Body of pancreas (tissue), 4 donors: ENCODE measurements at regions not wholly inside any gene's neighbourhood (a gene's known extent, or its start where the extent isn't known, plus 50 kb on each side); places are given as distances from the start of the nearest gene placed in this dataset.

Experiments
- POLR2A ChIP-seq, 3 donors: fragments of 450-650 bp; IDR thresholded peaks; one replicate each; pipeline ENCODE4 v1.6.1; 2016; ENCODE audit warnings: antibody characterized with exemption in 3 of 3, mild to moderate bottlenecking in 2 of 3
- TF ChIP-seq, protein P1 (sequence below), 7 experiments: fragments of 450-650 bp in 4 of 7; fragments of 200-600 bp in 3 of 7; sonication (generic) in 3 of 7; IDR thresholded peaks; one replicate each; pipeline ENCODE4 v1.5.1; 2016 to 2019; ENCODE audit warnings: antibody characterized with exemption in 7 of 7

GRCh38 chr5:116771466-116772151 is 197.0 kb upstream of the SEMA6A start:
- TF ChIP-seq, protein P1, sequence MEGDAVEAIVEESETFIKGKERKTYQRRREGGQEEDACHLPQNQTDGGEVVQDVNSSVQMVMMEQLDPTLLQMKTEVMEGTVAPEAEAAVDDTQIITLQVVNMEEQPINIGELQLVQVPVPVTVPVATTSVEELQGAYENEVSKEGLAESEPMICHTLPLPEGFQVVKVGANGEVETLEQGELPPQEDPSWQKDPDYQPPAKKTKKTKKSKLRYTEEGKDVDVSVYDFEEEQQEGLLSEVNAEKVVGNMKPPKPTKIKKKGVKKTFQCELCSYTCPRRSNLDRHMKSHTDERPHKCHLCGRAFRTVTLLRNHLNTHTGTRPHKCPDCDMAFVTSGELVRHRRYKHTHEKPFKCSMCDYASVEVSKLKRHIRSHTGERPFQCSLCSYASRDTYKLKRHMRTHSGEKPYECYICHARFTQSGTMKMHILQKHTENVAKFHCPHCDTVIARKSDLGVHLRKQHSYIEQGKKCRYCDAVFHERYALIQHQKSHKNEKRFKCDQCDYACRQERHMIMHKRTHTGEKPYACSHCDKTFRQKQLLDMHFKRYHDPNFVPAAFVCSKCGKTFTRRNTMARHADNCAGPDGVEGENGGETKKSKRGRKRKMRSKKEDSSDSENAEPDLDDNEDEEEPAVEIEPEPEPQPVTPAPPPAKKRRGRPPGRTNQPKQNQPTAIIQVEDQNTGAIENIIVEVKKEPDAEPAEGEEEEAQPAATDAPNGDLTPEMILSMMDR (IDR thresholded peaks at IDR 0.05): no peak
- no peak for TF ChIP-seq POLR2A (IDR thresholded peaks at IDR 0.05)
